GM12872 (cell line): ENCODE measurements at regions not wholly inside any gene's neighbourhood (a gene's known extent, or its start where the extent isn't known, plus 50 kb on each side); places are given as distances from the start of the nearest gene placed in this dataset.

Experiments
- TF ChIP-seq, protein P1 (sequence below): IDR thresholded peaks from 3 replicates; pipeline ENCODE4 v1.5.1; 2011; ENCODE audit warnings: low read depth, mild to moderate bottlenecking, low read length, moderate library complexity; ENCODE audit not compliant: insufficient read depth

GRCh38 chr7:81430761-81431160 lies 339.1 kb downstream of the HGF start:
- TF ChIP-seq, protein P1, sequence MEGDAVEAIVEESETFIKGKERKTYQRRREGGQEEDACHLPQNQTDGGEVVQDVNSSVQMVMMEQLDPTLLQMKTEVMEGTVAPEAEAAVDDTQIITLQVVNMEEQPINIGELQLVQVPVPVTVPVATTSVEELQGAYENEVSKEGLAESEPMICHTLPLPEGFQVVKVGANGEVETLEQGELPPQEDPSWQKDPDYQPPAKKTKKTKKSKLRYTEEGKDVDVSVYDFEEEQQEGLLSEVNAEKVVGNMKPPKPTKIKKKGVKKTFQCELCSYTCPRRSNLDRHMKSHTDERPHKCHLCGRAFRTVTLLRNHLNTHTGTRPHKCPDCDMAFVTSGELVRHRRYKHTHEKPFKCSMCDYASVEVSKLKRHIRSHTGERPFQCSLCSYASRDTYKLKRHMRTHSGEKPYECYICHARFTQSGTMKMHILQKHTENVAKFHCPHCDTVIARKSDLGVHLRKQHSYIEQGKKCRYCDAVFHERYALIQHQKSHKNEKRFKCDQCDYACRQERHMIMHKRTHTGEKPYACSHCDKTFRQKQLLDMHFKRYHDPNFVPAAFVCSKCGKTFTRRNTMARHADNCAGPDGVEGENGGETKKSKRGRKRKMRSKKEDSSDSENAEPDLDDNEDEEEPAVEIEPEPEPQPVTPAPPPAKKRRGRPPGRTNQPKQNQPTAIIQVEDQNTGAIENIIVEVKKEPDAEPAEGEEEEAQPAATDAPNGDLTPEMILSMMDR = no peak

- TF ChIP-seq, protein P1 = no peak
Measured at GRCh38 chr7:81430150-81430549, 339.7 kb downstream of the HGF start.

- TF ChIP-seq, protein P1 = no peak
Measured at GRCh38 chr7:81427461-81427860, 342.4 kb downstream of the HGF start.

DNA sequence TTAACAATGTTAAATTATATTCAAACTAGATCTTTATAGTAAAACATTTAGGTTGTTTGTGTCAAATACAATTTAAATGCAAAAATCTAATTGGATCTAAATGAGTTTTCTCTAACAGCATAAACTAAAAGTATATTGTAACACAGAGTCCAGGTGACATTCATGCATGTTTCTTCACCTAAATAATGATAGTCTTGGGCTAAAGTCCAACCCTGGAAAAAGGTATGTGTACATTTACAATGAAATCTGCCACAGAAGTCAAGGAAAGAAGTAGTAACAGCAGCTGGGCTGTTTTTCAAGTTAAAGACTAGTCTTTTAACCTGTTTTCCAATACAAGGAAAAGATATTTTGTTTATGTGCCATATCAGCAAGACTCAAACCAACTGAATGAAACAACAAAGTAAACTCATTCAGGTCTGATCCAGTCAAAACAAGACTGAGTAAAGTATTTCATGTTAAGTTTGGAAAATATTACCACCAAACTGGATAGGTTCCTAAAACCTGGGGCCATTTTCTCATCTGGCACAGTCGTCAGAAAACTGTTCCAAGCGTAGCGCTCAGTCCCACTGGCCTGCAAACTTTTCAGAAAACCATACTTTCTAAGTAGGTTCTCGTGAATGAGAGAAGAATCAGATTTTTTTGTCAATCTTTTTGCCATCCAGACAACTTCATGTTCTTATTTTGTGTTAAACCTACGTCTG lies 349.2 kb downstream of the HGF start:
- TF ChIP-seq, protein P1 = no peak

GRCh38 chr7:81419731-81420130 lies 350.1 kb downstream of the HGF start:
- TF ChIP-seq, protein P1 = no peak

DNA sequence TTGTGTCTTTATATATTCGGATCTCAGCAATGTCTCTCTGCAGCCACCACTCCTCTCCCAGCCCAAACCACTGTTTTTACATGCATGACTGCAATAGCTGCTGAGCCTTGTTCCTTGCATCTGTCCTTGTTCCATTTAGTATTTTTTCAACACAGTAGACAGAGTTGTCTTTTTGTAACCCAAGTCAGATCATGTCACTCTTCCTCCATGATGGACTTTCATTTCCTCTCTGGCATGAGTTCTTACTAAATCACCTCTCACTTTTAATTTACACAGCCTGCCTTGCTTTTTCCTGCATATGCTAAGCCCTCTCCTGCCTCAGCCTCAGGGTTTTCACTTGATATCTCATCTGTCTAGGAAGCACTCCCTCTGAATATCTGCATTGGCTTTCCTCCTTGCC lies 353.2 kb downstream of the HGF start:
- TF ChIP-seq, protein P1 = no peak

- TF ChIP-seq, protein P1 = no peak
Measured at GRCh38 chr7:81415181-81415580, 354.7 kb downstream of the HGF start.
